ENCODE measurements at regions not wholly inside any gene's neighbourhood (a gene's known extent, or its start where the extent isn't known, plus 50 kb on each side); places are given as distances from the start of the nearest gene placed in this dataset.

- DNase-seq: no peak
Observed at GRCh38 chr5:2530609-2531008, 220.9 kb downstream of the IRX2 start.

GRCh38 chr5:2529371-2530092, 221.9 kb downstream of the IRX2 start:
- peak; percentile 5 for DNase-seq

DNA sequence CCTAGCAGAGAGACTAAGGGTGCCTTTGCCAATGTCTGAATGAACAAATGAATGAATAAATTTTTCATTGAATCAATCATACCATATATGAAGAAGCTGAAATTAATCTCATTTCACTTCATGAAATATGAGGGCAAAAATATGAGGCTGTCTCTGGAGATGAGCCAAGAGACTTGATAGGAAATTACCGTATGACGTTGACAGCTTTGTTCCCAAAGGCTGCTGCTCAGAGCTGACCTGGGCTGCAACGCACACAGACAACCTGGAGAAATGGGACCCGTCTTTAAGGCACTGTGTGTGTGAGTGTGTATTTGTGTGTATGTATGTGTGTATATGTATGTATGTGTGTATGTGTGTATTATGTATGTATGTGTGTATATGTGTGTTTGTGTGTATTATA, 226.1 kb downstream of the IRX2 start:
- DNase-seq: no peak

DNA sequence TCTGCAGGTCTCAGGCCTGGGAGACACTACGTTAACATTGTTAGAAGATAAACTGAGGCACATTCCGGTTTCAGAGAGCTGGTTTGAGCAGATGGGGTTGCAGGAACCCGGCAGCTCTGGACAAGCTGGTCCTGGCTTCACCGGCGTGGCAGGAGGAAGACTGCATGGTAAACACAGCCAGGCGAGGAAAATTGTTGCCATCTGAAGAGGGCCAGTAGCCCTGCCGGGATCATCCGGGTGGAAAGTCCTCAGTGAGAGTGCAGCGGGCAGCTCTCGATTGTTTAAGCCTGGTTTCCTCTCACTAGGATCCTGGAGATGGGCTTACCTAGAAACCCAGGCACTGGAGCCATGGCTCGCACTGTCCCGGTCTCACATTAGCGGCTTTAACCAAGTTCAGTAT, 226.9 kb downstream of the IRX2 start:
- DNase-seq: no peak

GRCh38 chr5:2523180-2523579, 228.3 kb downstream of the IRX2 start:
- DNase-seq: no peak

GRCh38 chr5:2522372-2522771, 229.1 kb downstream of the IRX2 start:
- DNase-seq: no peak

DNA sequence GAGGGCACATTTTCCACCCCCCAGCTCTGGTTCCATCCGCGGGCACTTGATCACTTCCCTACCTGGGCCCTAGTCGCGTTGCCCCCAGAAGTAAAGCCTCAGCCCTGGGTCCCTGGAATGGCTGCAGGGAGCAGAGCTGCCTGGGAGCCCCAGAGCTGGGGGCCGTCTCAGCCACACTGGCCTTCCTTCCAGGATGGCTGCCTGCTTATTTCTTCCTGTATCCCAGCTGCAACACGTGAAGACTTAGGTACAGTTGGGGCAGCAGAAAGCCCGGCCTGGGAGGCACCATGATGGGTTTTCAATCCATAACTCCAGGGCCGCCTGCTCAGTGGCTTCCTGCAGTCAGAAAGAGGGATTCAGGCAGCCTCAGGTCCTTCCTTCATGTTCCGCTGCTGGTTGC, 232.3 kb downstream of the IRX2 start:
- DNase-seq: no peak

GRCh38 chr5:2517451-2517850, 234.0 kb downstream of the IRX2 start:
- no peak for DNase-seq

DNA sequence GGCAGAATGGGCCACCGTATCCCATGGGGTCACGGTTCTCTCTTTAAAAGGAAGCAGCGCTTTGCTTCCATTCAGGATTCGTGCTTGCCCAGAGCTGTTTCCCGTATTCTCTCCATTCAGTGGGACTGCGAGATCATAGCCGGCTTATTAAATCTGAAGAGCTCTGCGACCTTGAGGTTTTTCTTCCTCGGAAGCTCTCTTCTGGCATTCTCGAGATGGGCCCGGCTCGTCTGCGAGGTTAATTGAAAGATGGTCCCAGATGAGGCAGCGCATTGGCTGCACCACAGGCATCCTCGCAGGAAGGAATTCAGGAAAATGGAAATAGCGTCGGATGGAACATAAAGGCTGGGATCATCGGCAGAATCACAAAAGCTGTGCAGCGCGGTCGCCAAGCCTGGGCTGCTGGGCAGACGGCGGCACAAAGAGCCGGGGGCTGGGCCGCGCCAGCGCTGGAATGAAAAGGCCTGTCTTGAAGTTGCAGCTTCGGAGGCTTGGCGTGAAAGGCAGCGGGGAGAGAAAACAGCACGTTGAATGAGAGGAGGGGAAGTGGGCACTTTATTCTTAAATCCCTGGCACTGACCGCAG, 236.2 kb downstream of the IRX2 start:
- no peak for DNase-seq

GRCh38 chr5:2514484-2514883, 237.0 kb downstream of the IRX2 start:
- DNase-seq: no peak

DNA sequence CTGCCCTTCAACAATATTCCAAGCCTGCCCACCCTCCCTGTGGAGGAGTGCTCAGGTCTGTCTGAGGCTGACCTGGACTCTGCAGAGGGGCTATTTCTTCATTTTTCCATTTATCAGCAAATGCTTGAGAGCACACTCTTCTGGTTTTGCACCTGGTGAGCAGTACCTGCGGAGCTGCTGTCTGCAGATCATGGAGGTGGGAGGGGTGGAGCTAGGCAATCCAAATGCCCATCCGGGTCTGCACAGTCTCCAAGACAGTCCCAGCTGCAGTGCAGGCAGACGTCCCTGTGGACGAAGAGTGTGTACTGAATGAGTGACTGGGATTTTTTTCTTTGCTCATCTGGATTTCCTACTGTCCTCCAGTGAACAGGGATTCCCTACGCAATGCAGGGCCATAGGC, 239.8 kb downstream of the IRX2 start:
- no peak for DNase-seq

GRCh38 chr5:2511126-2511525, 240.4 kb downstream of the IRX2 start:
- DNase-seq: no peak

- no peak for DNase-seq
Observed at GRCh38 chr5:2509527-2509926, 241.9 kb downstream of the IRX2 start.

DNA sequence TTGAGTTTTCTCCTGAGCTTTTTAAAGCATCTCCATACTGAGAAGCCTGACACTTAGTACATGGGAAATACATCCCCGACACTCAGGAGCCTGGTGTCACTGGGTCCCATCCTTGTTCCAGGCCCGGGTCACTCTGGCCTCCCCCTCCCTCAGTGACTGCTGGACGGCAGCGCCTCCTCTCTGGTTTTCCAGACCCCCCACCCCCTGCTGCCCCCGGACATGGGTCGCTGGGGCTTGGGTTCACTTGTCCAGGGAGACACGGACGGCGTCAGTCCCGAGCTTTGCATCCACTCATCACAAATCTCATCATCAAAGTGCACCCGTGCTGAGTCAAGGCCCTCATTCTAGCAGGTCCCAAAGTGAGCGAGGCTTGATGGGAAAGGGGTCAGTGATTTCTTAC, 243.0 kb downstream of the IRX2 start:
- DNase-seq: no peak

DNA sequence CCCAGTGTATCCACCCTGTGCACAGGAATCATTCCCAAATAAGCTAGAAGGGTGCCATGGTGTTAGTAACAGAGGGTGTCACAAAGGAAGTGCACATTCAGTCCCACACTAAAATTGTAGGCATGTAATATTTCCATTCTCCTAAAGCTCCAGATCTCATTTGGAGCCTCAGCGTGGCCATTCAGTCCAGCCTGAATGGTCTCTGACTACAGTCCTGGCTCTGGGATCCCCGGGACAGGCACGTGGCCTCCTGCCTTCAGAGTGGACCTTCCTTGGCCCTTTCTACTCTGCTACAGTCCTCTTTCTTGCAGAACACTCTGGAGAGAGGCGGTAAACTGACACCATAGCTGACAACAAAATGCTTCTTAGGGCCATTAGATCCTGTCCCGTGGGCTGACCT, 243.9 kb downstream of the IRX2 start:
- no peak for DNase-seq

DNA sequence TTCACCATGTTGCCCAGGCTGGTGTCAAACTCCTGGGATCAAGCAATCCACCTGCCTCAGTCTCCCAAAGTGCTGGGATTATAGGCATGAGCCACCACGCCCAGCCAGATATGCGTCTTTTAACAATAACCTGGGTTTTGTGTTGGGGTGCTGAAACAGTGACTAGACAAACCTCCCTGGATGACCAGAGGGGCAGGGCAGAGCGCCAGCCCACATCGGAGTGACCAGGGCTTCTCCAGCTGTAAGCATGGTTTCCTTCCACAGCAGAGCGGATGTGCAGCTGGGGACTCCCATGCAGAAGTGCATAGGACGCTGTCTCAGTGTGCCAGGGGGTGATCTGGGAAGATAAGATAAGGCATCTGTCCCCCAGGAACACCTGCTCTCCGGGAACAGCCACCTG, 244.9 kb downstream of the IRX2 start:
- no peak for DNase-seq

- no peak for DNase-seq
Observed at GRCh38 chr5:2505217-2505616, 246.3 kb downstream of the IRX2 start.

GRCh38 chr5:2502970-2503594, 248.4 kb downstream of the IRX2 start:
- DNase-seq: no peak

DNA sequence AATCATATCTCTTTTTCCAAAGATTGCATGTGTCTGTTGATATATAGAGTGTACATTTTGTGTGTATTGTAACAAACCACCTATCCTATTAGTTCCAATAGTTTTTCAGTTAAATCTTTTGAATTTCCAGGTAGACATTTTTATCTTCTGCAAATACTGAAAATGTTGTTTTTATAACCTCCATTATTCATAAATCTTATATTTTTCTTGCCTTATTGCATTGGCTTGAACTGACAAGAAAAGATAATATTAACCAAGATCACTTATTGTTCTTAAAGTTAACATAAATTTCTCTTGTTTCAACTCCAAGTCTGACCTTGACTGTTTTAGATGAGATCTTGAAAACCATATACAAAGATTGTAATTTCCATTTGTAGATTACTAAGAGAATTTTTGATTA, 251.6 kb downstream of the IRX2 start:
- no peak for DNase-seq

DNA sequence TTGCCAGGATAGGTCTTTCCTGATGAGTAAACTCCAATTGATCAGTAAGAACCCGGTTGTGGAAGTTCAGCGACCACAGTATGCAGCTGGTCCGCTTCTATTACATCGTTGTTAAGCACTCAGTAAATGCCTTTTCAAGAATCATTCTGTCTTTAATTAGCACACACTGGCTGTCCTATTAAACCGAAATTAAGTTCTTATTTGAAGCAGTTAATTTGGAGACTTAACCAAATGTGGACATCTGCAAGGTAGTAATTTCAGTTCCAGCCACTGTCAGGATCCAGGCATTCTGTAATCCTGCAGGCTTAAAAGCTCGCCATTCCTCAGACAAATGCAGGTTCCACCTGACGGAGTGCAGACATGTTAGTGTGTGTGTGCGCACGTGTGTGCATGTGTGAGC, 254.6 kb downstream of the IRX2 start:
- no peak for DNase-seq

DNA sequence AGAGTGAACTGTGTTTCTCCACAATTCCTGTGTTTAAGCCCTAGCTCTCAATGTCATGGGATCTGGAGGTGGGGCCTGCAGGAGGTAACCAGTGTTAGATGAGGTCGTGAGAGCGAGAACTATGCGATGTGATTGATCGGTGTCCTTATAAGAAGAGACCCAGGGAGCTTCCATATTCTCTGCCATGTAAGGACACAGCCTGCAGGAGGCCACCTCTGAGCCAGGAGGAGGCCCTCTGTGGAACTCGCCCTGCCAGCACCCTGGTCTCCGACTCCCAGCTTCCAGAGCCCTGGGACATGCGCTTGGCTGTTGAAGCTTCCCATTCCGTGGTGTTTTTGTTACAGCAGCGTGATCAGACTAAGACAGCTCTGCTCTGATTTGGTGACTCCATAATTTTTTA, 255.4 kb downstream of the IRX2 start:
- DNase-seq: no peak

- no peak for DNase-seq
Observed at GRCh38 chr5:2493356-2493755, 258.1 kb downstream of the IRX2 start.

GRCh38 chr5:2492476-2492875, 259.0 kb downstream of the IRX2 start:
- no peak for DNase-seq

DNA sequence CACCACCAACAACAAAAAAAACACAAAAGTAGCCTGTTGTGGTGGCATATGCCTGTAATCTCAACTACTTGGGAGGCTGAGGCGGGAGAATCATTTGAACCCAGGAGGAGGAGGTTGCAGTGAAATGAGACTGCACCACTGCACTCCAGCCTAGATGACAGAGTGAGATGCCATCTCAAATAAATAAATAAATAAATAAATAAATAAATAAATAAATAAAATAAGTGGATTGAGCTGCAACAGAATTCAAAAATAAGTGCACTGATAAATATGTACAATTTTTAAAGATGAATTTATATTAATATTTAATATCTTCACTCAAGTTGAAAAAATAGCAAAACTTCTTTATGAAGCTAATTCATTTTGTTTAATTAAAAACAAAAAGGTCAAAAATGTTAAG, 259.6 kb downstream of the IRX2 start:
- DNase-seq: no peak

All from right kidney (tissue), 1 donor.